ENCODE measurements at regions not wholly inside any gene's neighbourhood (a gene's known extent, or its start where the extent isn't known, plus 50 kb on each side); places are given as distances from the start of the nearest gene placed in this dataset.

DNA sequence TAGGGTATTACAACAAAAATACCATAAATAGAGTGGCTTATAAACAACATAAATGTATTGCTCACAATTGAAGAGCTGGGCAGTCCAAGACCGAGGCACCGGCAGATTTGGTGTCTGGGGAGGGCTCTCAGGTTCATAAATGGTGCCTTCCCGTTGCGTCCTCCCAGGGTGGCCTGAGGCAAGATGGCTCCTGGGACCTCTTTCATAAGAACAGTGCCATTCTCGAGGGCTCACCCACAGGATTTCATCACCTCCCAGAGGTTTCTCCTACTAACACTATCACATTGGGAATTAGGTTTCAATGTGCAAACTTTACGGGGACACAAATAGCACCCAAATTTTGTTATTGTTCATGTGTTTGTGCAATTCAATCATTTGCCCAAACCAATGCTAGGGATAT, 793.5 kb upstream of the HS6ST1 start:
- Histone ChIP-seq H3K9ac (ENCODE audit: low read depth, low read length) (no peak overlapping the region), H3K27me3 (ENCODE audit: insufficient read depth, low read length) (no peaks in the 10 kb centered on the region), H3K4me1 (ENCODE audit: insufficient read depth, low read length) (no peaks in the 10 kb centered on the region), H3K9me3 (ENCODE audit: insufficient read depth, low read depth, low read length) (no peaks in the 10 kb centered on the region), H3K27ac (ENCODE audit: low read length) (no peak overlapping the region), H3K4me3 (ENCODE audit: low read length) (no peak overlapping the region), H3K36me3 (ENCODE audit: insufficient read depth, low read depth, low read length) (no peaks in the 10 kb centered on the region)

DNA sequence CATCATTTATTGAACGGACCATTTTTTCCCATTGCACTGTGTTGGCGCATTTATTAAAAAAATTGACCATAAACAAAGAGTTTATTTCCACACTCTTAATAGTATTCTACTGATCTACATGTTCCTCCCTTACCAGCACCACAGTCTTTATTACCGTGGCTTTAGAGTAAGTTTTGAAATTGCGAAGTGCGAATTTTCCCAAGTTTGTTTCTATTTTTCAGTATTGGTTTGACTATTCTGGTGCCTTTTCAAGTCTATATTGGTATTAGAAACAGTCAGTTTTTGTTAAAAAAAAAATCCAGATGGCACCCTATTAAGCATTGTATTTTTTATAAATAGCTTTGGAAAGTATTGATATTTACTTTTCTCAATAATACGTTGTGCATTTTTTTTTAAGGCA, 795.1 kb upstream of the HS6ST1 start:
- no peaks in the 10 kb centered on the region for H3K27me3 ChIP-seq (ENCODE audit: insufficient read depth, low read length)
- H3K9ac ChIP-seq (ENCODE audit: low read depth, low read length): no peak overlapping the region
- H3K9me3 ChIP-seq (ENCODE audit: insufficient read depth, low read depth, low read length): no peaks in the 10 kb centered on the region
- H3K4me3 ChIP-seq (ENCODE audit: low read length): no peak overlapping the region
- no peaks in the 10 kb centered on the region for H3K36me3 ChIP-seq (ENCODE audit: insufficient read depth, low read depth, low read length)
- no peak overlapping the region for H3K27ac ChIP-seq (ENCODE audit: low read length)
- no peaks in the 10 kb centered on the region for H3K4me1 ChIP-seq (ENCODE audit: insufficient read depth, low read length)

DNA sequence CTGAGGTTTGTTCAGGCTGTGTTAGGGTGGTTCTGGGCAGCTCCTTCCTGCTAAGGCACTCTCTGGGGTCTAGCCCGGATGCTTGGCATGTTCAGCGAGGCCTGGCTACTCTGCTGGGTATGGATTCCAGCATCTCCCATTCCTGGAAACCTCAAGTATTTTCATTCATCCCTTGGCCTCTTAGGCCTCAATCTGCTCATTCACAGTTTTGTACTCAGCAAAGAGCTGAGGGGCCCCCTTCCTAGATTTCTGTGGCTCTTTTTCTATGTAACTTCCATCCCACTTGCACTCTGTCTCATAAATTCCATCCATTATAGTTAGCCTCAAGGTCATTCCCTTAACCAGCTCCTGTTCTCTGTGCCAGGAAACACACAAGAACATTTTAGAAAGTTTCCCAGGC, 798.8 kb upstream of the HS6ST1 start:
- Histone ChIP-seq H3K9me3 (ENCODE audit: insufficient read depth, low read depth, low read length) (no peaks in the 10 kb centered on the region), H3K4me1 (ENCODE audit: insufficient read depth, low read length) (no peaks in the 10 kb centered on the region), H3K4me3 (ENCODE audit: low read length) (no peak overlapping the region), H3K36me3 (ENCODE audit: insufficient read depth, low read depth, low read length) (no peaks in the 10 kb centered on the region), H3K27ac (ENCODE audit: low read length) (no peak overlapping the region), H3K27me3 (ENCODE audit: insufficient read depth, low read length) (no peaks in the 10 kb centered on the region), H3K9ac (ENCODE audit: low read depth, low read length) (no peak overlapping the region)

DNA sequence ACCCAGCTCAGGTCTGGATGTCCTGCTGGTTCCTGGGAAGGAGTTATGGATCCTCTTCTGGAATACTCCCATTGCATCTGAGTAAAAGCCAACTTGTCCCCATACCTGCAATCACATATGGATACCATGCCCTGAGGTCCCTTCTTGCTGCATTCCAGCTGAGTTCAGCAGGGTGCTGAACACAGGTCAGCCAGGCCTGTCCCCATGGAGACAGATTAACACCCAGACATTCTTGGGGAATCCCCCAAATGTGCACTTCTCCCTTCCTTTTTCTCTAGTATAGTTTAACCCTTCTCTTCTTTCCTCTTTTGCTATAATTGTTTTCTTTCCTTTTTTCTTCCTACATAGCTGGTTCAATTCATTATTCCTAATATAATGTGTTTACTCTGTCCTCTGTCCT, 799.6 kb upstream of the HS6ST1 start:
- Histone ChIP-seq H3K4me3 (ENCODE audit: low read length) (no peak overlapping the region), H3K9me3 (ENCODE audit: insufficient read depth, low read depth, low read length) (no peaks in the 10 kb centered on the region), H3K27me3 (ENCODE audit: insufficient read depth, low read length) (no peaks in the 10 kb centered on the region), H3K9ac (ENCODE audit: low read depth, low read length) (no peak overlapping the region), H3K27ac (ENCODE audit: low read length) (no peak overlapping the region), H3K4me1 (ENCODE audit: insufficient read depth, low read length) (no peaks in the 10 kb centered on the region), H3K36me3 (ENCODE audit: insufficient read depth, low read depth, low read length) (no peaks in the 10 kb centered on the region)

DNA sequence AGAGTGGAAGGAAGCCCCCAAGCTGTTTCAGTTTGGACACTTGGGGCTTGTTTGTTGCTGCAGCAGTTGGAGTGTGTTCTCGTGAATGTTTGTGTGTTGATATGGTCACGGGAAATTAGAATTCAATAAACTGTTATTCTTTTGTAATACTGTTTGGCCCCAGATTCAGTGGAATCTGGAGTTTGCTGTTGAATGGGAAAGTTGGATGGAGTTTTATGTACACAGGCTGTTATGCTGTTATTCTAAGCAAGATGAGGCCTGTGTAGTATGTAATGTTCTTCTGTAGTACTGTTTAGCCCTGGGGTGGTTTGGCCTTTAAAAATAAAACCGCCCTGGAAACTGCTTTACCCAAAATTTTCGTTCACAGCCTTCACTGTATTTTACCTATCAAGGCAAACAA, 810.4 kb upstream of the HS6ST1 start:
- H3K27me3 ChIP-seq (ENCODE audit: insufficient read depth, low read length): no peaks in the 10 kb centered on the region
- no peaks in the 10 kb centered on the region; the same call in 1 of the 2 replicates for H3K4me1 ChIP-seq (ENCODE audit: insufficient read depth, low read length)
- no peaks in the 10 kb centered on the region; the same call in 1 of the 2 replicates for H3K9me3 ChIP-seq (ENCODE audit: insufficient read depth, low read depth, low read length)
- H3K36me3 ChIP-seq (ENCODE audit: insufficient read depth, low read depth, low read length): no peaks in the 10 kb centered on the region
- no peak overlapping the region for H3K9ac ChIP-seq (ENCODE audit: low read depth, low read length)
- H3K4me3 ChIP-seq (ENCODE audit: low read length): no peak overlapping the region
- no peak overlapping the region for H3K27ac ChIP-seq (ENCODE audit: low read length)

DNA sequence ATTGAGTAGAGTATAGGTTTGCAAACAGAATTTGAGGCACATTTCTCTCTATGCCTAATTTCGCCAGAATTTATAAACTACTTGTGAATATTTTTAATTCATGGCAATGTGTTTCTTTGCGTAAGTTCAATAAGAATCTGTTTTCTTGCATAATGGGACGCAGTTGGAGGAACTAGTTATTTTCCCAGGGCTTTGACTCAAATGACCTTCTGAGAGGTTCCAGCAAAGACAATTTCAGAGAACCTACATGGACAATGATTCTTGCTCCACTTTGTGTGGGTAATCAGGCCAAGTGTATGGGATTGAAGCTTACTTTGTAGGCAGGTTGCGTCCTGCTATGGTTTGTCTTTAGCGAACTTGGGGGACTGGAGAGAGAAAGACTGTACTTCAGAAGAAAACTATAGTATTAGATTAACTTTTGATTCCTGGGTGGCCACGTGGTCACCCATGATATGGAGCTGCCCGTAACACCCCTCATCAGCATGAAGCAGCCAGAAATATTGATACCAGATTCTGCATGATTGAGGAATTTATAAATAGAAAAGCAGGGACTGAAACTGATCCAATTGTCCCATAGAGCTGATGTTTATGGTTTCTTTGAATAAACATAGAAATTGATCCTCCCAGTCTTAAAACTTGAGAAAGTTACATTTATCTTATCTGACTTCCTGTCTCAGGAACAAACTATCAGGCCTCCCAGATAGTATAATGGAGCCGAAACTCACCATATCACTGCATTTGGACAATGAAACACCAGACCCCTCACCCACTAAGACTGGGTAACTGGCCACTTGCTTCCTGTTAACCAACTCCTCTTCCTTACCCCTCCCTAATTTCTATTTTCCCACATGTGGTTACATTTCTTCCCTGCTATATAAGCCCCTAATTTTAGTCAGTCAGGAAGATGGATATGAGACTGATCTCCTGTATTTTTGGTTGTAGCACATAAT, 815.3 kb upstream of the HS6ST1 start:
- H3K36me3 ChIP-seq (ENCODE audit: insufficient read depth, low read depth, low read length): no peaks in the 10 kb centered on the region
- H3K9ac ChIP-seq (ENCODE audit: low read depth, low read length): no peak overlapping the region

DNA sequence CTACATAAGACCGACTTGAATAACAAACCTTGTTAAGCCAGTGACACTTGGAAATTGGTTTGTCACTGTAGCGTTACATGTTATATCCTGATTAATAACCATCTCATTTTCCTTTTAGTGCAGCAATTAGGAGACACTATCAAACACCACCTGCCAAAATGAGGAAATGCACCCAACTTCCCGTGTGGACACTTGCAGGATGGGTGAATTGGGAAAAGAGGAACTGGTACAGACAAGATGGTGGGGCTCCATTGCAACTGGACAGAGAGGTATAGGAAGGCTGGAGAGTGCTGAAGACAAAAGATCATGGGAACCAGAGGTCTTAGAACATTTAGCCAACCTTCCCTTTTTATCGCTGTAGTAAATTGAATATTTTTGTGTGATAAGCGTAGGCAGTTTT, 816.3 kb upstream of the HS6ST1 start:
- Histone ChIP-seq H3K9me3 (ENCODE audit: insufficient read depth, low read depth, low read length) (no peaks in the 10 kb centered on the region; the same call in 1 of the 2 replicates), H3K27me3 (ENCODE audit: insufficient read depth, low read length) (no peaks in the 10 kb centered on the region), H3K27ac (ENCODE audit: low read length) (no peak overlapping the region), H3K36me3 (ENCODE audit: insufficient read depth, low read depth, low read length) (no peaks in the 10 kb centered on the region), H3K4me3 (ENCODE audit: low read length) (no peak overlapping the region), H3K4me1 (ENCODE audit: insufficient read depth, low read length) (no peaks in the 10 kb centered on the region), H3K9ac (ENCODE audit: low read depth, low read length) (no peak overlapping the region)

More for the DNA sequence above, 815.3 kb upstream of the HS6ST1 start:
- Histone ChIP-seq H3K27ac (ENCODE audit: low read length) (no peak overlapping the region), H3K27me3 (ENCODE audit: insufficient read depth, low read length) (no peaks in the 10 kb centered on the region), H3K4me1 (ENCODE audit: insufficient read depth, low read length) (no peaks in the 10 kb centered on the region), H3K9me3 (ENCODE audit: insufficient read depth, low read depth, low read length) (no peaks in the 10 kb centered on the region; the same call in 1 of the 2 replicates), H3K4me3 (ENCODE audit: low read length) (no peak overlapping the region)

DNA sequence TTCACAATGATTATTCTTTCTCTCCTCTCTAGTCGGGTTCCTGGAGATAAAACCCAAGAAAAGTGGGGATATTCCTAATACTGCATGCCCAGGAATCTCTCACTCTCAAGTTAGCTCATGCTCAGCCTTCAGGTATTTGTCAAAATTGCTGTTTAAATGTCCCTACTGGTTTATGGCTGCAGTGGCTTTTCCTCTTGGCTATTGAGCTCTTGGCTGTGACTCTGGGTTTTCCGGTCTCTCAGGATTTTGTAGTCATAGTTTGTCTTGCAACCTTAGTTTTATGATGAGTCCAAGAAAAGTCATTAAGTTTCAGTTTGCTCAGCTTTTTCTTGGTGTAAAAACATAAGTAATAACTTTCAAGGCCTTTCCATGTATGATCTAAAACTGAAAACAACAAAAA, 820.7 kb upstream of the HS6ST1 start:
- Histone ChIP-seq H3K4me3 (ENCODE audit: low read length) (no peak overlapping the region), H3K36me3 (ENCODE audit: insufficient read depth, low read depth, low read length) (no peaks in the 10 kb centered on the region), H3K9me3 (ENCODE audit: insufficient read depth, low read depth, low read length) (no peaks in the 10 kb centered on the region), H3K9ac (ENCODE audit: low read depth, low read length) (no peak overlapping the region), H3K27ac (ENCODE audit: low read length) (no peak overlapping the region), H3K27me3 (ENCODE audit: insufficient read depth, low read length) (no peaks in the 10 kb centered on the region), H3K4me1 (ENCODE audit: insufficient read depth, low read length) (no peaks in the 10 kb centered on the region)

DNA sequence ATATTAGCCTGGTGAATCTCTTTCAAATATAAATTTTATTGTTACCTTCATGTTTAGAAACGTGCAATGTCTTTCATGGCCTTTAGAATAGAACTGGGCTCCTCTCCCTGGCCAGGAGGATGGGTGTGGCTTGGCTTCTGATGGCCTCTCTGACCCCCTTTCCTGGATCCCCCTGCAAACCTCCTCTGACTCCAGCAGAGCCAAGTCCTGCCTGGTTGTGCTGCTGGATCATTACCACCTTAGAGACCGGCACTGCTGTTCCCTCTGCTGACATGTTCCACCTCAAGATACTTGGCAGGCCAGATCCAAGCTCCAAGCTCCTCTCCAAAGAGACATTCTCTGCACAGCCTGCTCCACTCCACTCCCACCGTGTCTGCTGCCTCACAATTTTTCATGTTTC, 823.8 kb upstream of the HS6ST1 start:
- H3K27me3 ChIP-seq (ENCODE audit: insufficient read depth, low read length): no peaks in the 10 kb centered on the region
- H3K9ac ChIP-seq (ENCODE audit: low read depth, low read length): no peak overlapping the region
- no peak overlapping the region for H3K27ac ChIP-seq (ENCODE audit: low read length)
- H3K4me1 ChIP-seq (ENCODE audit: insufficient read depth, low read length): no peaks in the 10 kb centered on the region
- no peaks in the 10 kb centered on the region for H3K36me3 ChIP-seq (ENCODE audit: insufficient read depth, low read depth, low read length)
- H3K4me3 ChIP-seq (ENCODE audit: low read length): no peak overlapping the region
- H3K9me3 ChIP-seq (ENCODE audit: insufficient read depth, low read depth, low read length): no peaks in the 10 kb centered on the region

DNA sequence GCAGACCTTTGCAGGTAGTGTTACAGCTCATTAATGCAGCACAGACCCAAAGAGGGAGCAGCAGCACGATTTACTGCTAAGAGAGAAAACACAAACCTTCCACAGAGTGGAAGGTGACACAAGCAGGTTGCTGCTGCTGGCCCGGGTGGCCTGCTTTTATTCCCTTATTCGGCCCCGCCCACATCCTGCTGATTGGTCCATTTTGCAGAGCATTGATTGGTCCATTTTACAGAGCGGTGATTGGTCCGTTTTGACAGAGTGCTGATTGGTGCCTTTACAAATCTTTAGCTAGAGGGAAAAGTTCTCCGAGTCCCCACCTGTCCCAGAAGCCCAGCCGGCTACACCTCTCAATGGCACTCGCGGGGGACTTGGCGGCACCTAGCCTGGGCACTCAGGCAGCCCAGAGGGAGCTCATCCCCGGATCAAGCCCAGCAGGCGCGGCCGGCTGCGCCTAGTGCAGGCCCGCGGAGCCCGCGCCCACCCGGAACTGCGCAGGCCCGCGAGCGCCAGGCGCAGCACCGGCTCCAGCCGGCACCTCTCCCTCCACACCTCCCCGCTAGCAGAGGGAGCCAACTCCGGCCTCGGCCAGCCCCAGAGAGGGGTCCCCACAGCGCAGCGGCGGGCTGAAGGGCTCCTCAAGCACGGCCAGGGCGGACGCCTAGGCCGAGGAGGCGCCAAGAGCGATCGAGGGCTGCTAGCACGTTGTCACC, 825.6 kb upstream of the HS6ST1 start:
- peaks cover 5% of the 10 kb centered on the region; the same call in 1 of the 2 replicates for H3K9me3 ChIP-seq (ENCODE audit: insufficient read depth, low read depth, low read length)
- no peaks in the 10 kb centered on the region for H3K36me3 ChIP-seq (ENCODE audit: insufficient read depth, low read depth, low read length)
- no peaks in the 10 kb centered on the region for H3K27me3 ChIP-seq (ENCODE audit: insufficient read depth, low read length)
- H3K4me1 ChIP-seq (ENCODE audit: insufficient read depth, low read length): no peaks in the 10 kb centered on the region
- H3K9ac ChIP-seq (ENCODE audit: low read depth, low read length): no peak overlapping the region
- no peak overlapping the region for H3K27ac ChIP-seq (ENCODE audit: low read length)
- no peak overlapping the region for H3K4me3 ChIP-seq (ENCODE audit: low read length)

DNA sequence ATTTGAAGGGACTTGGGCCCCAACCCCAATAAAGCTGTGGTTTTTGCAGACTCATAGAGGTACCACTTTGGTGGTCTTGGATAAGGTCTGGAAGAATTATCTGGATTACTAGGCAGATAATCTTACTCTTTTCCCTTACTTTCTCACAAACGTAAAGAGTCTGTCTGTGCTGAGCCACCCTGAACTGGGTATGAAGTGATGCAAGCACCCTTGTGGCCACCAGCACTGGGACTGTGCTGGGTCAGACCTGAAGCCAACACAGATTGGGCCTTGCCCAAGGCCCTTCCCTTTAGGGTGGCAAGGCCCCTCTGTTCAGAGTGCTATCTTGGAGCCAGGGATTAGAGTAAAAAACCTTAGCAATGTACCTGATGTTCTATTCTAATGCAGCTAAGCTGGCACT, 827.0 kb upstream of the RAB6C start:
- H3K4me3 ChIP-seq (ENCODE audit: low read length): no peak overlapping the region
- H3K27ac ChIP-seq (ENCODE audit: low read length): no peak overlapping the region
- H3K9me3 ChIP-seq (ENCODE audit: insufficient read depth, low read depth, low read length): peaks cover 11% of the 10 kb centered on the region; the same call in 1 of the 2 replicates
- H3K27me3 ChIP-seq (ENCODE audit: insufficient read depth, low read length): no peaks in the 10 kb centered on the region
- no peak overlapping the region for H3K9ac ChIP-seq (ENCODE audit: low read depth, low read length)
- H3K36me3 ChIP-seq (ENCODE audit: insufficient read depth, low read depth, low read length): no peaks in the 10 kb centered on the region
- no peaks in the 10 kb centered on the region for H3K4me1 ChIP-seq (ENCODE audit: insufficient read depth, low read length)

DNA sequence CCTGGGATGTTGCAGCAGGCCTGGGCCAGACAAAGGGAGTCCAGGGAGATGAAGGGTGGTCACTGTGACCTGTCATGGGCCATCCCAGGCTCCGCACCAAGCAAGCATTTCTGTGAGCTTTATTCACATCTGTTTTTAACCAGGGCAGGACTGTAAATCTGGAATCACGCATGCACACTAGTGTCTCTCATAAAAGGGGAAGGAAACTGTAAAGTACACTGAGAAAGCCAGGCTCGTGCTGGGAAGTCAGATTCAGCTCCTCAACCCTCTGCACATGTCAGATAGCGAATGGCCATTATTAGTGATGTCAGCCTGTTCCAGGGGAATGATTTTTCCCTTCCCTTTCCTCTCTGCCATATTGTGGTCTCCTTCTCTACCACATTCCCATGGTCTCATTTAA, 818.6 kb upstream of the RAB6C start:
- Histone ChIP-seq H3K9me3 (ENCODE audit: insufficient read depth, low read depth, low read length) (no peaks in the 10 kb centered on the region), H3K4me1 (ENCODE audit: insufficient read depth, low read length) (no peaks in the 10 kb centered on the region), H3K27ac (ENCODE audit: low read length) (no peak overlapping the region), H3K4me3 (ENCODE audit: low read length) (no peak overlapping the region), H3K27me3 (ENCODE audit: insufficient read depth, low read length) (no peaks in the 10 kb centered on the region), H3K36me3 (ENCODE audit: insufficient read depth, low read depth, low read length) (no peaks in the 10 kb centered on the region), H3K9ac (ENCODE audit: low read depth, low read length) (no peak overlapping the region)
